ENCODE measurements at regions not wholly inside any gene's neighbourhood (a gene's known extent, or its start where the extent isn't known, plus 50 kb on each side); places are given as distances from the start of the nearest gene placed in this dataset.

DNA sequence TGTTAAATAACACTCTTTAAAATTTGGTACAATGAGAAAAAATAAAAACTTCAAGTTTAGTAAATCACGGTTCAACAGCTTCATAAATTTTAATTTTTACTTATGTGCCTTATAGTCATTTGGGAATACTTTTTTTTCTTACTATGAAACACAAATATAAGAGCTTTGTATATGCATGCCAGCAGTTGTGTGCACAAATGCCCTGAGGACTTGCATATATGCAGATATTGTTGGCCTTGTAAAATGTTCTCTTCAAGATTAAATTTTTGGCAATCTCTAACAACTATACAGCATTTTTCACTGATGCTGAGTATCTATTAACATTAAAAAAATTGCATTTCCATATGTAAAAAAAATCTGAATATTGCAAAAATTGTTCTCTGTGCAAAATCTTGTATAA is 458.7 kb upstream of the BRINP3 start:
- no TSS peak for BruUV-seq (replicated peaks)
- H3K9ac ChIP-seq (ENCODE audit: control insufficient read depth, insufficient read depth, low read length): no peak overlapping the region
- FAIRE-seq: no peak
- WGBS (ENCODE audit: insufficient coverage, insufficient replicate concordance, low lambda C conversion rate, missing lambda C conversion rate): 9% methylated on average over 1 of the region's 1 CpG
- ChIA-PET CTCF (no interaction called here), POLR2A (no interaction called here), RAD21 (ENCODE audit: unreplicated experiment) (no interaction called here), SMC1A (ENCODE audit: uncharacterized antibody, unreplicated experiment) (no interaction called here)
- no peaks in the 10 kb centered on the region for H3K36me3 ChIP-seq (ENCODE audit: control insufficient read depth in 2 of 2, insufficient read depth in 2 of 2, low read length in 1 of 2)
- no peak overlapping the region for H3K4me3 ChIP-seq
- H4K20me1 ChIP-seq (ENCODE audit: control insufficient read depth, insufficient read depth): no peaks in the 10 kb centered on the region
- no peak for TF ChIP-seq SREBF1 (IDR thresholded peaks at IDR 0.05; ENCODE audit: low read length)
- TF ChIP-seq, protein P1, sequence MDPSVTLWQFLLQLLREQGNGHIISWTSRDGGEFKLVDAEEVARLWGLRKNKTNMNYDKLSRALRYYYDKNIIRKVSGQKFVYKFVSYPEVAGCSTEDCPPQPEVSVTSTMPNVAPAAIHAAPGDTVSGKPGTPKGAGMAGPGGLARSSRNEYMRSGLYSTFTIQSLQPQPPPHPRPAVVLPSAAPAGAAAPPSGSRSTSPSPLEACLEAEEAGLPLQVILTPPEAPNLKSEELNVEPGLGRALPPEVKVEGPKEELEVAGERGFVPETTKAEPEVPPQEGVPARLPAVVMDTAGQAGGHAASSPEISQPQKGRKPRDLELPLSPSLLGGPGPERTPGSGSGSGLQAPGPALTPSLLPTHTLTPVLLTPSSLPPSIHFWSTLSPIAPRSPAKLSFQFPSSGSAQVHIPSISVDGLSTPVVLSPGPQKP (IDR thresholded peaks at IDR 0.05; ENCODE audit: low read depth, low read length): no peak
- TF ChIP-seq FOXK2 (IDR thresholded peaks at IDR 0.05): no peak
- no peak for TF ChIP-seq RAD21 (IDR thresholded peaks at IDR 0.05; ENCODE audit: insufficient read depth, low read depth, low read length)
- TF ChIP-seq, protein P2, sequence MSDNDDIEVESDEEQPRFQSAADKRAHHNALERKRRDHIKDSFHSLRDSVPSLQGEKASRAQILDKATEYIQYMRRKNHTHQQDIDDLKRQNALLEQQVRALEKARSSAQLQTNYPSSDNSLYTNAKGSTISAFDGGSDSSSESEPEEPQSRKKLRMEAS (IDR thresholded peaks at IDR 0.05; ENCODE audit: low read depth, low read length): no peak
- TF ChIP-seq POLR2A (IDR thresholded peaks at IDR 0.05; ENCODE audit: low read depth, low read length): no peak
- TF ChIP-seq CEBPB (IDR thresholded peaks at IDR 0.05; ENCODE audit: borderline replicate concordance in 1 of 2, low read depth in 2 of 2, low read length in 2 of 2): no peak
- TF ChIP-seq, protein P3, sequence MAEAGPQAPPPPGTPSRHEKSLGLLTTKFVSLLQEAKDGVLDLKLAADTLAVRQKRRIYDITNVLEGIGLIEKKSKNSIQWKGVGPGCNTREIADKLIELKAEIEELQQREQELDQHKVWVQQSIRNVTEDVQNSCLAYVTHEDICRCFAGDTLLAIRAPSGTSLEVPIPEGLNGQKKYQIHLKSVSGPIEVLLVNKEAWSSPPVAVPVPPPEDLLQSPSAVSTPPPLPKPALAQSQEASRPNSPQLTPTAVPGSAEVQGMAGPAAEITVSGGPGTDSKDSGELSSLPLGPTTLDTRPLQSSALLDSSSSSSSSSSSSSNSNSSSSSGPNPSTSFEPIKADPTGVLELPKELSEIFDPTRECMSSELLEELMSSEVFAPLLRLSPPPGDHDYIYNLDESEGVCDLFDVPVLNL (IDR thresholded peaks at IDR 0.05; ENCODE audit: low read depth, low read length): no peak
- no peak for TF ChIP-seq BCL3 (IDR thresholded peaks at IDR 0.05; ENCODE audit: borderline replicate concordance, insufficient read depth, low read depth, low read length, poor library complexity, severe bottlenecking)
- TF ChIP-seq ZNF207 (IDR thresholded peaks at IDR 0.05; ENCODE audit: borderline replicate concordance): no peak
- TF ChIP-seq E2F8 (IDR thresholded peaks at IDR 0.05; ENCODE audit: low read depth, partially characterized antibody): no peak
- no peak for TF ChIP-seq SMAD5 (IDR thresholded peaks at IDR 0.05; ENCODE audit: low read depth)
- no peak for TF ChIP-seq ATF2 (IDR thresholded peaks at IDR 0.05; ENCODE audit: low read length)
- TF ChIP-seq SMARCA5 (IDR thresholded peaks at IDR 0.05): no peak
- TF ChIP-seq ZBED1 (IDR thresholded peaks at IDR 0.05; ENCODE audit: borderline replicate concordance): no peak
- TF ChIP-seq SUPT20H (IDR thresholded peaks at IDR 0.05; ENCODE audit: borderline replicate concordance, control insufficient read depth, low read depth, low read length): no peak
- no peak for TF ChIP-seq MEF2A (IDR thresholded peaks at IDR 0.05; ENCODE audit: insufficient read depth, low read depth, low read length)
- no peak for TF ChIP-seq STAT1 (conservative IDR thresholded peaks at IDR 0.05)
- intact Hi-C loops (cut with micrococcal nuclease; ENCODE audit: unreplicated experiment): no loop called here
- no peaks in the 10 kb centered on the region for H3K4me1 ChIP-seq (ENCODE audit: control insufficient read depth, insufficient read depth, low read length)
- in situ Hi-C loops (cut with MboI): no loop called here
- no peak overlapping the region for H3K4me2 ChIP-seq (ENCODE audit: control insufficient read depth, insufficient read depth)
- H3K79me2 ChIP-seq (ENCODE audit: control insufficient read depth, insufficient read depth, low read length): no peaks in the 10 kb centered on the region
- no peak for ATAC-seq
- H3K27me3 ChIP-seq (replicated peaks in 1 of 2; ENCODE audit: control insufficient read depth in 2 of 2, insufficient read depth in 2 of 2, low read length in 1 of 2): no peaks in the 10 kb centered on the region
- H2AFZ ChIP-seq (ENCODE audit: control insufficient read depth, low read depth, low read length): no peak overlapping the region
- H3K27ac ChIP-seq (ENCODE audit: control insufficient read depth, insufficient read depth): no peak overlapping the region
- DNase-seq (ENCODE audit: low read depth, low spot score): no peak
- H3K9me3 ChIP-seq (replicated peaks; ENCODE audit: control insufficient read depth, insufficient read depth, low read length): no peaks in the 10 kb centered on the region

All from GM12878 (cell line).